Suppressor macrophage treated with lipopolysaccharide for 1 hour (primary cell): ENCODE measurements at regions not wholly inside any gene's neighbourhood (a gene's known extent, or its start where the extent isn't known, plus 50 kb on each side); places are given as distances from the start of the nearest gene placed in this dataset.
A peak's percentile ranks its signal among the peaks of the same experiment; 100 is the strongest.

Experiments used
- DNase-seq, 3 donors: peaks; one replicate each; pipeline ENCODE4 v3.0.0-alpha.2; 2020 to 2022

GRCh38 chr3:46146548-46146947 lies 61.6 kb downstream of the CCR1 start:
- no peak for DNase-seq

DNA sequence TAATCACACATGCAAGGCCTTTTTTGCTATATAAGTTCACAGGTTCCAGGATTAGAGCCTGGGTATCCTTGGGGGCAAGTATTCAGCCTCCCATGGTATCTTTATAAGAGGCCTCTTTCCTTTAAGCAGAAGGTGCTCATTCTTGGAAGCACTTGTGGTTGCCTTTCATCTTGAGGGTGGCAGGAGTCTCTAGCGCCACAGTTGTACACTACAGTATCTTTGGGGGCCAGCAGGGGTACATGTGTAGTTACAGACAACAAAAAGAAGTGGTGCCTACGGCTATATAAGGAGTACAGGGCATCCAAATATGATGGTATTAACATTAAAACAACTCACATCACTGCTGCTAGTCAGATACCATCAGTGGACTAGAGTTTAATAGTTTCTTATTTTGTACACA lies 62.1 kb downstream of the CCR1 start:
- DNase-seq, result no peak

- no peak for DNase-seq
These were observed 63.0 kb downstream of the CCR1 start for GRCh38 chr3:46145147-46145546.

- peak; percentile 53 to 65 (median 62) for DNase-seq
These were observed 64.1 kb downstream of the CCR1 start for GRCh38 chr3:46143951-46144473.

DNA sequence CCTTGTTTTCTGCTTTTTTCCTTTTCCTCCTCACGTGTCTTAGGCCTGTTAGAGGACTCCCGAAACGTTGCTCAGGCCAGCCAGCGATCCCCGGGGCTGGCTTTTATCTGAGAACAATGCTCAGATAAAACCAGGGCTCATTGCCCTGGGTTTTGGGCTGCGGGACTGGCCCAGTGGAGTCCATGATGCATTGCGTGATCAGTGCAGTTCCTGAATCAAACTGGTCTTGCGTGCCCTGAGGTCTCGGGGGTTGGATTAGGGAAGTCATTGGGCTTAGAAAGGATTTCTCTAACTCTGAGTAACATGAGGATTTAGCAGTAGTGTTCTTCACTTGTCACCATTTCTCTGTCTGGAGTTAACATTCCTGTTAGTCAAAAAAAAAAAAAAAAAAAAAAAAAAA lies 66.3 kb downstream of the CCR1 start:
- peak; percentile 82 to 92 (median 85) for DNase-seq

- peak in 2 of 3 donors; percentile 42 to 47 for DNase-seq
These were observed 69.5 kb downstream of the CCR1 start for GRCh38 chr3:46138581-46138980.

DNA sequence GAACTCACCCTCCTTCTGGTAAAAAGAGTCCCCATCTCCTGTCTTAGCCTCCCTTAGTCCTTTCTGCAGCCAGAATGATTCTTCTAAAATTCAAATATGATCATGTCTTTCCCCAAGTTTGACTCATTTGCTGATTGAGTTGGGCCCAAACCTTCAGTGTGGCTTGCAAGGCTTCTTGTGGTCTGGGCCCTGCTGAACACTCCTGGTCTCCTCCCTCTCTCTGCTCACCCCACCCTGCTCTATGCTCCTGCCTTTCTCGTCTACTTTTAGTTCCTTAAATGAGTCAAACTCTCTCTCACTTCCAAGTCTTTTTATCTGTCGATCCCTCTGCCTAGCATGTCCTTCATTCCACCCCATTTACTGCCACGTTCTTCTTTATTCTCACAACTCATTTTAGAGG lies 72.6 kb downstream of the CCR1 start:
- peak; percentile 50 to 69 (median 63) for DNase-seq

DNA sequence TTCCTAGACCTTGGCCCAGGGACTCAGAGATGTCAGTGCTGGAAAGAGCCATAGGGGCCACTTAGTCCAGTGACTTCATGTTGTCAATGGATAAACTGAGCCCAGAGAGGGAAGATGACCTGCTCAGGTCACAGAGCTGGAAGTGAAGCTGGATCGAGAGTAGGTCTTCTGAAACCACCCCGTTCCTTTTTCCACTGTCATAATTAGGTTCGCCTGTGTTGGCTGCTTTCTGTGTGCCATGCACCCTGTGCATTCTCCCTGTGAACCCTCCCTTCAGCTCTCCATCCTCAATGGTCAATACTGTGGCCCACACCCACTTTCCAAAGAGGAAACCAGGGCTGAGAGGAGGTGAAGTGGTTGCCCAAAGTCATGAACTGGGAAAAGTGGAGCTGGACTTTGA lies 74.8 kb downstream of the CCR1 start:
- no peak for DNase-seq

DNA sequence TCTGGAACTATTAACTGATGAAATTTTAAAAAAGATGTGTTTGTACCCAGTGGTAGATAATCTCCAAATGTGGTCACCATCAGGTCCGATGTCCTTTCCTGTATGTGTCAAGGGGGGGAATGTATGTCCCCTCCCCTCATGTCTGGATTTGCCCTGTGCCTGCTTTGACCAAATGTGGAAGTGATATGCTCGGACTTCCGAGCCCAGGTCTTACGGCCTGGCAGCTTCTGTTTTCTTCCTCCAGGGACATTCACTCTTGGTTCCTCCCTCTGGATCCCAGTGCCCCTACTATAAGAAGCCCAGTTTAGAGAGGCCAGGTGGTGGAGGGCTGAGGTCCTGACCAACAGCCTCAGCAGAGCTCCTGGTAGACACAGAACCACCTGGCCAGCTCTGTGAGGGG lies 75.5 kb downstream of the CCR1 start:
- DNase-seq, result peak; percentile 61 to 65 (median 64)

GRCh38 chr3:46131884-46132450 lies 76.1 kb downstream of the CCR1 start:
- DNase-seq, result no peak

DNA sequence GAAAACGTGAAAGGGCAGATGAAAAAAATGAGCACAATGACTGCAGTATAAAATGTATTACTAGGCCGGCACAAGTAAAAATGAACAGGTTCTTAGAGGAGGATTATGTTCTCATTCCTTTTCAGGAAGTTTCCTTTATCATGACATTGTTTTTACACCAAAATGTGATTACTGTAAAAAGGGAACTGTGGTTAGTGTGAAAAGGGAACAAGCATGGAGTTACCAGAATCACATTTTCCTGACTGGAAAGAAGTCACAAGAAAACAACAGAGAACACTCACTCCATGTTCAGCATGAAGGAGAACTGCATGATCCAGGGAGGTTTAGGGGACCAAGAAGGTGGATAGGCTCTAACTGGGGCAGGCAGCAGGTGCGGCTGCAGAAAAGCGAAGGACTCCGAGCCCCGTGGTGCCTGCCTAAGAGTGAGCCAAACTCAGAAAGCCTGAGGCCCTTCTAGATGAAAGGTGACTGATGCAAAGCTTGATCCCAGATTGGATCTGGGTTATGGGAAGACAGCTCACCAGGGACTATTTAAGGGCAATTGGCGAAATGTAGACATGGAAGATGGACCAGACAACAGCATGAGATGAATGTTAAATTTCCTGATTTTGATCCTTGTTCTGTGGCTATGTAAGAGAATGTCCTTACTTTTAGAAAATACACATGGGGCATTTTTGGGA lies 77.3 kb downstream of the CCR1 start:
- peak; percentile 59 to 90 (median 88) for DNase-seq

DNA sequence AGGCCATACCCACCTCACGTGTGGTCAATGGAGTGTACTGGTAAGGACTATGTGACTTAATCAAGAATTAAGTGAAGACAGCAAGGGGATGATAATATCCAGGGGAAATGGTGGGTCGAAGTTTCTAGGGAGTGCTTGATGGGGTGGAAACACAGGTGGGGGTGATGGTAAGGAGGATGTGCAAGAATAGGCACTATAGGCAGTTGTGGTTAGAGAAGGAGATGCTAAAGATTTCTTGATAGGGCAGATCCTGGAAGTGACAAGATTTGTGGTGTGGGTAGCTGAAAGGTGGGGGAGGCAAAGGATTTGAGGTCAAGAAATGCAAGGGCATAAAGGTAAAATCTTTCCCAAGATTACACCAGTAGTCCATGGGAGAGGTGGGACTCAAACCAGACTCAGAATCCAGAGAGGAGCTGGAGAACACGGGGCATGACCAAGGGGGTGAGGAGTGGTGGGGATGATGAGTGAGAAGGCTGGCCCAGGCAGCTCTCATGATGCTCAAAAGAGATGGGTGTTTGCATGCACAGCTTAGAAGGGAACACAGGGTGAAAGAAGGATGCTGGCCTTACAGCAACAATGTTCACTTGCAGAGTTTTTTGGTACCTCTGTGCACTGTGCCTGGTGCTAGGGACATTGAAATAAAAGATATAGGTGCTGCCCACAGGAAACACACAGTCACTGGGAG lies 78.4 kb downstream of the CCR1 start:
- no peak for DNase-seq

DNA sequence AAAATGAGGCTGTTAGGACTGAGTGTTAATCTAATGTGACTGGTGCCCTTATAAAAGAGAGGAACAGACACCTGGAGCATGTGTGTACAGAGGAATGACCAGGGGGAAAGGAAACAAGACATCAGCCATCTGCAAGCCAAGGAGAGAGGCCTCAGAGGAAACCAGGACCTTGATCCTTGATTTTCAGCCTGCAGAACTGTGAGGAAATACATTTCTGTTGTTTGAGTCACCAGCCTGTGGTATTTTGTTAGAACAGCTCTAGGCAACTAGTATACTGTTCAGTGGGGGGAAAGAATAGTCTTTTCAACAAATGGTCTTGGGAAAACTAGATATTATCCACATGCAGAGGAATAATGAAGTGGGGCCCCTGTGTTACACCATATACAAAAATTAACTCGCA lies 80.6 kb downstream of the CCR1 start:
- peak; percentile 36 to 68 (median 50) for DNase-seq

DNA sequence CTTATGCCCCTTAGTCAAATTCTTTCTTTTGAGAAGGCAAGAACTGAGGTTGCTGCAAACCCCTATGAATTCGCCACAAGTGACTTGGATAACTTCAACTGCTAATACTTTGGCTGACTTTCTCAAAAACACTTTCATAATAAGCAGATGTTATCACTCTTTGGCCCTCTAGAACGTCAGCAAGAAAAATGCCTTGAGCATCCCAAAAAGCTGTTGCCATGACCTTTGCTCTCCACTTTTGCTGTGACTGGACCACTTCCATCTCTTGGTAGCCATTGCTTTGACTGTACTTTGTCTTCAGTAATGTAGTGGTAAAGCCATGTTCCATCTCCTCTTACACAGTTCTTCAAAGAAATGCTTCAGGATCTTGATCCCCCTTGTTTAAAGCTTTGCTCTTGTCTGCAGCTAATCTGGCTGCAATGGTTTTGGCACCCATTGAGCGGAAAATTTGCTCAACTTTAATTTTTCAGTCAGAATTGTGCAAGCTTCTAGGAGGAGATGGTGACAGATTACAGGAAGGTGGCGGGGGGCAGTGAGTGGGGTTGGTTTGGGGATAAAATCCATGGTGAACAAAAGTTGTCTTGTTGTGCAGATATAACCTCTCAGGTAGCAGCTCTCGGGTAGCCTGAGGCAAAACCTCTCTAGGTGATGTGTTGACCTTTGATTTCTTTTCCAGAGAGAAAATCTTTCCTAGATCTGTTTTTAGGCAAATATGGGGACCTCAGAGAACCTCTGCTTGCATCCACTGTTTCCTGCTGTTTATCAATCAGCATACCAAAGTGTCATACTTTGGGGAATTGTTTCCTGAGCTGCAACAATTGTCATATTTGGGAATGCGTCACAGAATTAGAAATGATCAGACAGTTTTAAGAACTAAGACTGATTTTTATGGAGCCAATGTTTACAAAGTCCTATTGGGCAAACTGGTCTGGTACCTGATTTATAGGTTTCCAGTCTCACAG lies 83.6 kb downstream of the CCR1 start:
- no peak for DNase-seq

DNA sequence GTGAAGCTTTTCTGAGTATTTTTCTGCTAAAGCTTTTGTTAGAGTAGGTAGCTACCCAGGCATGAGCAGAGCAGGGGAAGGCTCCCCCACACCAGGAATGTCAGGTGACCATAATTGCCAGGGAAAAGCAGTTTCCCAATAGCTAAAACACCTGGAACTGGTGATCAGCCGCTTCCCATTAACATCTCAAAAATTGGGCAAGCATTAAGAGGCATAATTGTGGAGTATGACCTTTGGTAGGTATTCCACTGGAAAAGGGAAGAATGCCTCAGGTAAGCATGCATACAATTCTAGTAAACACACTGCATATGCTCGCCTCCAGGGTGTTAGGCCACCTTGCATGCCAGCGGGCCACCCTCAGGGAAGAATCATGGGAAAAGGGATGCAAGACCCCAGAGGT lies 84.5 kb downstream of the CCR1 start:
- DNase-seq, result no peak

GRCh38 chr3:46122091-46122490 lies 86.0 kb downstream of the CCR1 start:
- no peak for DNase-seq

- DNase-seq, result no peak
These were observed 87.1 kb downstream of the CCR1 start for GRCh38 chr3:46120983-46121382.

- DNase-seq, result no peak
These were observed 88.2 kb downstream of the CCR1 start for GRCh38 chr3:46119709-46120498.

- peak in 2 of 3 donors; percentile 51 to 52 for DNase-seq
These were observed 88.9 kb downstream of the CCR1 start for GRCh38 chr3:46119253-46119652.

DNA sequence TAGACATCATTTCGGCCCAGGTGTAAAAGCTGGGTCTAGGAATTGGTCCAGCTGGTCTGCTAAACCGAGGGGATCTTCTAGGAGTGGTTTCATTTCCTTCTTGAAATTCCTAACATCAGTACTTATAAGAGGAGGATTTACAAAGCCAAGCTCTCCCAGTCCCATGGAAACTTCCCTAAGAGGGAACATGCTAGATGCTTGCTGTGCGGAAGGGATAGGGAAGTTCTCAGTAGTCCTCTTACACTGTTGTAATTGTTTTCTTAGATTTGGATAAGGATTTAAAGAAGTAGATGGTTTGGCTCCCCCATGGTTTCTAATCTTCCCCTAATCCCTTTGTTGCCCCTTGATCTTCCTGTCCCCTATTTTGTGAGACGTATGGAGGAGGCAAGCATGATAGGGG lies 89.7 kb upstream of the XCR1 start:
- peak in 2 of 3 donors; percentile 54 to 56 for DNase-seq

DNA sequence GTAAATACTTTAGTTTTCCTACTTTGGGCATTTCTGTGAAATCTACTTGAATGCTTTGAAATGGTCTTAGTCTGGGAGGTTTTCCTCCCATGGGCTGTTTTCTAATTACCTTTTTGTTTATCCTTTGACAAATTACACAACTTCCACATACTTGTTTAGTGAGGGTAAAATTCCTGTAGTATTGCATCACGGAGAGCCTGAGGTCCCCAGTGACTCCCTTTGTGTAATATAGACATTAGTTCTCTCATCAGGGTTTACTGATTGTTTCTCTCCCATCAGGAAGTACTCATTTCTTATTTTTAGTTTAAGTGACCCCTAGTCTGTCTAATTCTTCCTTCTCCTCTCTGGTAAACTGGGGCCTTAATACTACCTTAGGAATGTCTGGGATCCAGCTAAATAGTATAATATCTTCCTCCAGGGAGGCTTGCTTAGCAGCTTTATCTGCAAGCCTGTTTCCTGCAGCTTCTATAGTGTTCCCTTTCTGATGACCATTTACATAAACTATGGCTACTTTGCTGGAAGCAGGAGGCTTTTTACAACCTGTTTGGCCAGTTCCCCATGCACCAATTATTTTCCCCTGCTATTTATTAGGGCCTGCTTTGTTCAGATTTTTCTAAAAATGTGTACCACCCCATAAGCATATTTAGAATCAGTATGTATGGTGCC lies 87.2 kb upstream of the XCR1 start:
- peak; percentile 53 to 78 (median 70) for DNase-seq
